A172 (cell line): ENCODE measurements at regions not wholly inside any gene's neighbourhood (a gene's known extent, or its start where the extent isn't known, plus 50 kb on each side); places are given as distances from the start of the nearest gene placed in this dataset.
"Not testable (repeated sequence)": the region's sequence is repeated elsewhere in the genome, so short reads cannot be mapped to it uniquely, and the experiment has no call there.

Experiments
- DNase-seq: peaks from one replicate; pipeline ENCODE4 v3.0.0-alpha.2; 2015; ENCODE audit warnings: low spot score

GRCh38 chr22:11606047-11607000, 3921.7 kb upstream of the OR11H1 start:
- DNase-seq, result not testable (repeated sequence)

GRCh38 chr22:11607215-11607614, 3920.8 kb upstream of the OR11H1 start:
- DNase-seq, result not testable (repeated sequence)

- not testable (repeated sequence) for DNase-seq
These were observed 3919.5 kb upstream of the OR11H1 start for GRCh38 chr22:11608486-11608885.

DNA sequence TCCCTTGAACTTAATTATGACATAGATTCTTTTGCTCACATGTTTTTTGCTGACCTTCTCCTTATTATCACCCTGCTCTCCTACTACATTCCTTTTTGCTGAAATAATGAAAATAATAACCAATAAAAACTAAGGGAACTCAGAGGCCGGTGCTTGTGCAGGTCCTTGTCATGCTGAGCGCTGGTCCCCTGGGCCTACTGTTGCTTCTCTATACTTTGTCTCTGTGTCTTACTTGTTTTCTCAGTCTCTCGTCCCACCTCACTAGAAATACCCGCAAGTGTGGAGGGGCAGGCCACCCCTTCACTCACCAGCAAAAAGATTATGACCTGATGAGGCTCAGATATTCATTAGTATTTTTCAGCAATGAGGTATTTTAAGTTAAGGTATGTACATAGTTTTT, 3918.8 kb upstream of the OR11H1 start:
- not testable (repeated sequence) for DNase-seq

DNA sequence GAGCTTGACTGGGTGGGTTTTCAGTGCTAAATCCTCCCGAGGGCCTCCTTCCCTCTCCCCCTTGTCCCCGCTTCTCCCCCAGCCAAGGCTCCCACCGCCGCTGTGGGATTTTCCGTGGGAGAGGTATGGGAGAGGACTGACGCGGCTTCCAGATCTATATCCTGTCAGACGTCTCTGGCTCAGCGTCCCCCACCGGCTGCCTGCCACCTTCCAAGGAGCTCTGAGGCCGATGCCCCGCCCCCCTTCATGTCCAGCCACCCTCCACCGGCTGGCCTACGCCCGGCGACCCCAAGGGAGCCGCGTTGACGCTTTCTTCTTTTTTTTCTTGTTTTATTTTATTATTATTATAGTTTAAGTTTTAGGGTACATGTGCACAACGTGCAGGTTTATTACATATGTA, 3916.7 kb upstream of the OR11H1 start:
- DNase-seq, result not testable (repeated sequence)

- DNase-seq, result not testable (repeated sequence)
These were observed 3916.1 kb upstream of the OR11H1 start for GRCh38 chr22:11611876-11612275.

- DNase-seq, result not testable (repeated sequence)
These were observed 3914.7 kb upstream of the OR11H1 start for GRCh38 chr22:11613081-11613897.

DNA sequence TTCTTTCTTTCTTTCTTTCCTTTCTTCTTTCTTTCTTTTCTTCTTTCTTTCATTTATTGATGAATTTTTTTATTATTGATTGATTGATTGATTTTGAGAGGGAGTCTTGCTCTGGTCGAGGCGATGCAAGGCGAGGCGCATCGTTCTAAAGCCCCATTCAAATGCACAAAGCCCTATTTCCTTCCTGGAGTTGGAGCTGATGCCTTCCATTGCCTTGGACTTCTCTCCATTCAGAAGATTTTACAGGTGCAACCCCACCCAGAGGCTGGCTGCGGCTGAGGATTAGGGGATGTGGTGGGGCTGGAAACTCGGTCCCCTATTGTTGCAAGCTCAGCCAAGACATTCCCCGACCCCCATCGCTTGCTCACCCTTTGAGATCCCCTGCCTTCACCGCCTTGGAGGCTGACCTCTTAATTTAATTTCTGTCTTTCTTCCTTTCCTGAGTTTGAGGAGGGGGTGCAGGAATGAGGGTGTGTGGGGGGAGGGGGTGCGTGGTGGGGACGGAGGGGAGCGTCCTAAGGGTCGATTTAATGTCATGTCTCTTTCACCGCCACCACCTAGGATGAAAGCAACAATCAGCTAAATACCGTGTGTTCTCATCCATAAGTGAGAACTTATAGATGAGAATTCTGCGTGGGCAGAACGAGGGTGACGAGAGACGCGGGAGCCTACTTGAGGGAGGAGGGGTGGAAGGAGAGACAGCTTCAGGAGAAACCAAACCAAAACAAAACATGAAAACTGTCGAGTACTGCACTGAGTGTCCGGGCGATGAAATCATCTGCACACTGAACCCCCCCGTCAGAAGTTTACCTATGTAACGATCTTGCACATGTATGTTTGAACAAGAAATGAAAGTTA, 3913.9 kb upstream of the OR11H1 start:
- no peak for DNase-seq

DNA sequence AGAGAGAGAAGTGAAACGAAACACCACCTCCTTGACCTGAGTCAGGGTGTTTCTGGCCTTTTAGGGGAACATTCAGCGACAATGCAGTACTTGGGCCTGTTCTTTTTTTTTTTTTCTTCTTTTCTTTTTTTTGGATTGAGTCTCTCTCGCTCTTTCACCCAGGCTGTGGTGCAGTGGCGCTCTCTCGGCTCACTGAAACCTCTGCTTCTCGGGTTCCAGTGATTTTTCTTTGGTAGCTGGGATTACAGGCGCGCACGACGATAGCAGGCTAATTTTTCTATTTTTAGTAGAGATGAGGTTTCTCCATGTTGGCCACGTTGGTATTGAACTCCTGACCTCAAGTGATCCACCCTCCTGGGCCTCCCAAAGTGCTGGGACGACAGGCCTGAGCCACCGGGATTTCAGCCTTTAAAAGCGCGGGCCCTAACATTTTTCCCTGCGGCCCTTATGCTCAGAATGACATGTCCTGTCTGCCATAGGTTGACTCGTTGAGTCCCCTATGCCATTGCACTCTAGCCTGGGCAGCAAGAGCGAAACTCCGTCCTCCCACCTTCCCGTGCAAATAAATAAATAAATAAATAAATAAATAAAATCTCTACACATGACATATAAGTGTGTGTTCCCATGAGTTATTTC, 3913.1 kb upstream of the OR11H1 start:
- DNase-seq, result not testable (repeated sequence)

- DNase-seq, result no peak
These were observed 3911.2 kb upstream of the OR11H1 start for GRCh38 chr22:11616811-11617210.

DNA sequence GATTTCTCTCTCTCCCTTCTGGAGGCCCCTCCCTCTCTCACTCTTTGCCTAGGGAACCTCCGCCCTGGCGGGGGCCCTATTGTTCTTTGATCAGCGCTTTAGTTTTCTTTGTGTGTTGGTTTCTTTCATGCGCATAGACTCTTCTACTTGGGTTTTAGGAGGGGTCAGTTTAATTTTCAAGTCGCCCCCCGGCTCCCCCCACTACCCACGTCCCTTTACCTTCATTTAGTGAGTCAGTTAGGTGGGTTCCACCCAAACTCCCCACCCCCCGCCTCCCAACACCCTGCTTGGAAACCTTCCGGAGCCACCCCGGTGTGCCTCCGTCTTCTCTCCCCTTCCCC, 3909.7 kb upstream of the OR11H1 start:
- not testable (repeated sequence) for DNase-seq

GRCh38 chr22:11618688-11619087, 3909.3 kb upstream of the OR11H1 start:
- peak; percentile 4 for DNase-seq

- DNase-seq, result not testable (repeated sequence)
These were observed 3906.8 kb upstream of the OR11H1 start for GRCh38 chr22:11620921-11621762.

- not testable (repeated sequence) for DNase-seq
These were observed 3905.2 kb upstream of the OR11H1 start for GRCh38 chr22:11622774-11623173.

DNA sequence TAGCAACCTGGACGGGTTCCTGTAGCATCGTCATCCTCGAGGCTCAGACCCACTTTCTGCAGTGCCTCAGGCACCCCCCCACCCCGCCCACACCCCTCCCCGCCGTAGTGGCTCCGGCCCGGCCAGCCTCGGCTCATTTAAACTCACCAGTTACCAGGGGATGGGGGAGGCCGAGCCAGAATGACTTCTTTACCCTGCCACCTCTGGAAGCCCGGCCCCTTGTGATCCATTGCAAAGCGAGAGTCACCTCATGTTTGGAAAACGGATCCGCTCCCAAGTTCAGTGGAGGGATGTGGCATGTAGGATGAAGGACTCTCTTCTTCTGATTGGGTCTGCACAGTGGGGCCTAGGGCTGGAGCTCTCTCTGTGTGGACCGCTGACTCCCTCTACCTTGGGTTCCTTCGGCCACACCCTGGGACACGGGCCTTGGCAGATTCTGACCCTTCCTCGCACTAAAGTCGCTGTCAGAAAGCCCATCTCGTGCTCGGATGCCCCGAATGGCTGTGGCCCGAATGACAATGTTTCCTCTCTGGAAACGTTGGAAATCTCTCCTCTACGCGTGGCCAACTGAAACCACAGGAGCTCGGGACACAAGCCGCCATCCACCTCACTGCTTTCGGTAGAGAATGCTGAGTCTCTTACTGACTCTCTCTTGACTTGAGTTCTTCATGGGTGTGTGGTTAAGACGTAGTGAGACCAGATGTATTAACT, 3902.1 kb upstream of the OR11H1 start:
- DNase-seq, result not testable (repeated sequence)

DNA sequence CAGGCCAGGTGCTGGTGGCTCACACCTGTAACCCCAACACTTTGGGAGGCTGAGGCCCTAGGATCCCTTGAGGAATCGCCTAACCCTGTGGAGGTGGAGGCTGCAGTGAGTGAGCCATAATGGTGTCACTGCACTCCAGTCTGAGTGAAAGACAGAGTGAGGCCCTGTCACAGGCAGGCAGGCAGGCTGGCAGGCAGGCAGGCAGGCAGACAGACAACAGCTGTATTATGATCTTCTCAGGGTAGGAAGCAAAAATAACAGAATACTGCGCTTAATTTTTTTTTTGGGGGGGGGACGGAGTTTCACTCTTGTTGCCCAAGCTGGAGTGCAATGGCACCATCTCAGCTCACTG, 3901.6 kb upstream of the OR11H1 start:
- no peak for DNase-seq

DNA sequence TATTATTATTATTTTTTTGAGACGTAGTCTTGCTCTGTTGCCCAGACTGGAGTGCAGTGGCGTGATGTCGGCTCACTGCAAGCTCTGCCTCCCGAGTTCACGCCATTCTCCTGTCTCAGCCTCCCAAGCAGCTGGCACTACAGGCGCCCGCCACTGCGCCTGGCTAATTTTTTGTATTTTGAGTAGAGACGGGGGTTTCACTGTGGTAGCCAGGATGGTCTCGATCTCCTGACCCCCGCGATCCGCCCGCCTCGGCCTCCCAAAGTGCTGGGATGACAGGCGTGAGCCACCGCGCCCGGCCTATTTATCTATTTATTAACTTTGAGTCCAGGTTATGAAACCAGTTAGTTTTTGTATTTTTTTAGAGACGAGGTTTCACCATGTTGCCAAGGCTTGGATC, 3901.0 kb upstream of the OR11H1 start:
- not testable (repeated sequence) for DNase-seq

GRCh38 chr22:11627436-11627797, 3900.6 kb upstream of the OR11H1 start:
- DNase-seq, result no peak

- DNase-seq, result no peak
These were observed 3900.0 kb upstream of the OR11H1 start for GRCh38 chr22:11627798-11628650.
